ENCODE measurements at regions not wholly inside any gene's neighbourhood (a gene's known extent, or its start where the extent isn't known, plus 50 kb on each side); places are given as distances from the start of the nearest gene placed in this dataset.

GRCh38 chr2:176656038-176656775 lies 387.0 kb downstream of the MTX2 start:
- Histone ChIP-seq H3K36me3 (no peaks in the 10 kb centered on the region), H3K4me3 (no peak overlapping the region), H3K27ac (no peak overlapping the region), H3K9me3 (no peaks in the 10 kb centered on the region), H3K27me3 (no peaks in the 10 kb centered on the region), H3K4me1 (peaks cover 0 to 6% (median 3%) of the 10 kb centered on the region in 4 donors)
- intact Hi-C loops (cut with DNase I; ENCODE audit: low total_unique reads) = no loop called here
- TF ChIP-seq CTCF (IDR thresholded peaks at IDR 0.05) = no peak
- DNase-seq = no peak

GRCh38 chr2:176656776-176657140 lies 387.5 kb downstream of the MTX2 start:
- H3K27me3 ChIP-seq = no peaks in the 10 kb centered on the region
- TF ChIP-seq CTCF (IDR thresholded peaks at IDR 0.05) = no peak
- no peaks in the 10 kb centered on the region for H3K36me3 ChIP-seq
- H3K9me3 ChIP-seq = no peaks in the 10 kb centered on the region
- DNase-seq = no peak
- H3K4me3 ChIP-seq = no peak overlapping the region
- H3K27ac ChIP-seq = no peak overlapping the region
- H3K4me1 ChIP-seq = peaks cover 0 to 6% (median 3%) of the 10 kb centered on the region in 4 donors
- intact Hi-C loops (cut with DNase I; ENCODE audit: low total_unique reads) = no loop called here

- Histone ChIP-seq H3K4me3 (no peak overlapping the region), H3K36me3 (no peaks in the 10 kb centered on the region), H3K27me3 (no peaks in the 10 kb centered on the region), H3K27ac (no peak overlapping the region), H3K4me1 (peaks cover 0 to 6% (median 3%) of the 10 kb centered on the region in 4 donors), H3K9me3 (no peaks in the 10 kb centered on the region)
- intact Hi-C loops (cut with DNase I; ENCODE audit: low total_unique reads) = no loop called here
- no peak for DNase-seq
- TF ChIP-seq CTCF (IDR thresholded peaks at IDR 0.05) = no peak
Observed at GRCh38 chr2:176657393-176657792, 388.2 kb downstream of the MTX2 start.

- Histone ChIP-seq H3K36me3 (no peaks in the 10 kb centered on the region), H3K9me3 (no peaks in the 10 kb centered on the region), H3K4me3 (no peak overlapping the region), H3K27me3 (no peaks in the 10 kb centered on the region), H3K4me1 (peaks cover 0 to 4% (median 1%) of the 10 kb centered on the region in 4 donors), H3K27ac (no peak overlapping the region)
- no peak for DNase-seq
- TF ChIP-seq CTCF (IDR thresholded peaks at IDR 0.05) = no peak
- intact Hi-C loops (cut with DNase I; ENCODE audit: low total_unique reads) = no loop called here
Observed at GRCh38 chr2:176658708-176659107, 389.5 kb downstream of the MTX2 start.

- no peaks in the 10 kb centered on the region for H3K36me3 ChIP-seq
- no peak for TF ChIP-seq CTCF (IDR thresholded peaks at IDR 0.05)
- no peak overlapping the region for H3K27ac ChIP-seq
- H3K9me3 ChIP-seq = no peaks in the 10 kb centered on the region
- H3K27me3 ChIP-seq = no peaks in the 10 kb centered on the region
- H3K4me1 ChIP-seq = no peaks in the 10 kb centered on the region
- no peak overlapping the region for H3K4me3 ChIP-seq
- no peak for DNase-seq
- intact Hi-C loops (cut with DNase I; ENCODE audit: low total_unique reads) = no loop called here
Observed at GRCh38 chr2:176662753-176663152, 393.5 kb downstream of the MTX2 start.

Measured in tibial artery (tissue), 4 donors.